GM21381 (cell line): ENCODE measurements at regions not wholly inside any gene's neighbourhood (a gene's known extent, or its start where the extent isn't known, plus 50 kb on each side); places are given as distances from the start of the nearest gene placed in this dataset.
"Not testable (repeated sequence)": the region's sequence is repeated elsewhere in the genome, so short reads cannot be mapped to it uniquely, and the experiment has no call there.

ENCODE experiments used
- ATAC-seq: cut with Tn5 transposase; IDR thresholded peaks from one replicate; pipeline ENCODE4 v1.9.1; 2021; ENCODE audit warnings: mild to moderate bottlenecking, moderate library complexity; ENCODE audit not compliant: unreplicated experiment

DNA sequence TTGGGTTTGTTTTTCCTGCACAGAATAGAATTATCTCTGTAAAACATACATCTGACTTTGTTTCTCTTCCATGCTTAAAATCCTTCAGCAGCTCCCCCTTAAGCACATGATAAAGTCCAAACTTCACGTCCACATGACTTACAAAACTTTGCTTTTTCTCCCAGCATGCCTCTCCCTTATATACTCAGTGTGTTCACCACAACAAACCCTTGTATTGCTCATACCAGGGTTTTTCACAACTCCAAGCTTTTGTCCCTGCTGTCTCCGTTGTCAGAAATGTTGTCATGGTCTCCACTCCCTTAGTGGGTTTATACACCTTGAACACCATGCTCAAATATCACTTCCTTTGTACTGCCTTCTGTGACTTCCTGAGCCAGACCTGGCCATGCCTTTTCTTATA, 91.1 kb upstream of the MITF start:
- ATAC-seq = no peak

DNA sequence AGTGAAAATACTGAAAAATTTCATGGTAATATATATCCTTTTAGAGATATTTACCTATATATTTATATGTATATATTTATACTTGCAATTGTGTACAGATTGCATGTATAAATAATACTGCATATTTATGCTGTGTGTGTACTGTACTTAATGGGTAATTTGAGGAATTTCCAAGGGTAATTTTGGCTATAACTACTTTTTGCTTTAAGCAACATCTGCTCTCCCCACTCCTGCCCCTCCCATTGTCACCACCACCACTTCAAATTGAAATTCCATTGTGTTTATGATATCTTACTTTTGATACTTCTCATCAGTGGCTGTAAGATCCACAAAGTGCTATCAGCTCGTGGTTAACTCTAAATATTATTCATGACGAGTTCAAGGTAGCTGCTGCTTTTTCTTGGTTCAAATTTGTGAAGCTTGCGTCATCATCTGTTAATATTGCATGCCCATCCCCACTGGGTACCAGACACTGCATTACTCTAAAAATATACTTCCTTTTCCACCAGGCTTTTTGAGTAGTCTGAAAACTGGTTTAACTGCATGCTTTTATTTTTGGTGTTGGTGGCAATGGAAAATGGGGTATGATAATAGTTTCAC, 91.7 kb upstream of the MITF start:
- ATAC-seq = no peak

- ATAC-seq = no peak
Measured at GRCh38 chr3:69647081-69647480, 92.2 kb upstream of the MITF start.

DNA sequence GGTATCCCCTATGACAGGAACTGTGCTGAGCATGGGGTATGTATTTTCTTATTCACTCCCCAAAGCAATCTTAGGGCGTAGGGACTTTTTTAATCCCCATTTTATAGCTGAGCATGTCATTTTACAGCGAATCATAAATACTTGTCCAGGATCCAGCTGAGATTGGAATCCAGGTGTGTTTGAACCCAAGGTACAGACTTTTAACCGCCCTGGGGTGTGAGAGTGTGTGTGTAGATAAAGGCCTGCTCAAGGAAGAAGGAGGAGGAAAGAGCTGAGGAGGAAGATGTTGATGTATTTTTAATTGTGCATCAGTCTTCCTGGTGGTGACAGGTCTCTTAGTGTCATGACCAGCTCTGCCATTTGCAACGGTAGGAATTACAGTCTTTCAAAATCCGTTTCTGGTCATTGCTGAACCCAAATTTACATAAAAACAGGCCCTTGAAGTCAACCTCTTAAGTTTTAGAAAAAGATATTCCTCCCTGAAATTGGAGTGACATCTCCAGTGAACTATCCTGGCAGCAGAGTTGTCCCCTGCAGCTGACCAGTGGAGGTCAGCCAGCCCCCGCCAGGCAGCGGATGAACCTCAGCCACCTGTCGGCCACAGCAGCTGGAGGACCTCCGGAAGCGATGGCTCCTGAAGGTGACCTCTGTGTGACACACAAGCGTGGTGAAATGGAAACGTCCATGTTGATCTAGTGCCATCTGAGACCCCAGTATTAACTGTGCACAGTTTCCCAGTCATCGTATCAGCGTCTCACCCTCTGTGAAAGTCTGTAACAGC, 92.8 kb upstream of the MITF start:
- ATAC-seq = no peak

- ATAC-seq = no peak
Measured at GRCh38 chr3:69642606-69643005, 96.7 kb upstream of the MITF start.

DNA sequence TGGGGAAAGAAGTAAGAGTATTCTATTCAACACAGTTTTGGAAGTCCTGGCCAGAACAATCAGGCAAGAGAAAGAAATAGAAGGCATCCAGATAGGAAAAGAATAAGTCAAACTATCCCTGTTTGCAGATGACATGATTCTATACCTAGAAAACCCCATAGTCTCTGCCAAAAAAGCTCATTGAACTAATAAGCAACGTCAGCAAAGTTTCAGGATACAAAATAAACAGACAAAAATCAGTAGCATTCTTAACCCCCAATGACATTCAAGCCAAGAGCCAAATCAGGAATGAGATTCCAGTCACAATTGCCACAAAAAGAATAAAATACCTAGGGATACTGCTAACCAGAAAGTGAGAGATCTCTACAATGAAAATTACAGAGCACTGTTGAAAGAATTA, 99.4 kb upstream of the MITF start:
- no peak for ATAC-seq

- no peak for ATAC-seq
Measured at GRCh38 chr3:69628951-69629350, 110.3 kb upstream of the MITF start.

DNA sequence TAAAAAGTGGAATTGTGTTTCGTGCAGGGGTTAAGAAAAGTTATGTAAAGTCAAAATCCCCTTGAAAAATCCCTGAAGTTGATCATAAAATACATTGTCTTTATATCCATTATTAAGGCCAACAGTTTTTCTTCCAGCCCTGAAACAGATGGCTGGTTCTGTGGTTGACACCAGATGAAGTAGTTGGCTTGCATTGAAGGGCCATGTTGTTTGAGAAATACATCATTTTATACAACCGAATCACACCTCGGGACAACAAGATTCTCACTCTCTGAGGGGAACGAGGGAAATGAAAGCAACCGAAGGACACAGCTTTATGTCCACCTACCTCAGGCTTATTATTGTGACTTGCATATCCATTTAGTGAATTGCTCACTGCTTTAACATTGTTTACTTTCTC, 126.0 kb upstream of the MITF start:
- no peak for ATAC-seq

- no peak for ATAC-seq
Measured at GRCh38 chr3:69612791-69613190, 126.5 kb upstream of the MITF start.

- not testable (repeated sequence) for ATAC-seq
Measured at GRCh38 chr3:69609566-69609965, 129.7 kb upstream of the MITF start.

DNA sequence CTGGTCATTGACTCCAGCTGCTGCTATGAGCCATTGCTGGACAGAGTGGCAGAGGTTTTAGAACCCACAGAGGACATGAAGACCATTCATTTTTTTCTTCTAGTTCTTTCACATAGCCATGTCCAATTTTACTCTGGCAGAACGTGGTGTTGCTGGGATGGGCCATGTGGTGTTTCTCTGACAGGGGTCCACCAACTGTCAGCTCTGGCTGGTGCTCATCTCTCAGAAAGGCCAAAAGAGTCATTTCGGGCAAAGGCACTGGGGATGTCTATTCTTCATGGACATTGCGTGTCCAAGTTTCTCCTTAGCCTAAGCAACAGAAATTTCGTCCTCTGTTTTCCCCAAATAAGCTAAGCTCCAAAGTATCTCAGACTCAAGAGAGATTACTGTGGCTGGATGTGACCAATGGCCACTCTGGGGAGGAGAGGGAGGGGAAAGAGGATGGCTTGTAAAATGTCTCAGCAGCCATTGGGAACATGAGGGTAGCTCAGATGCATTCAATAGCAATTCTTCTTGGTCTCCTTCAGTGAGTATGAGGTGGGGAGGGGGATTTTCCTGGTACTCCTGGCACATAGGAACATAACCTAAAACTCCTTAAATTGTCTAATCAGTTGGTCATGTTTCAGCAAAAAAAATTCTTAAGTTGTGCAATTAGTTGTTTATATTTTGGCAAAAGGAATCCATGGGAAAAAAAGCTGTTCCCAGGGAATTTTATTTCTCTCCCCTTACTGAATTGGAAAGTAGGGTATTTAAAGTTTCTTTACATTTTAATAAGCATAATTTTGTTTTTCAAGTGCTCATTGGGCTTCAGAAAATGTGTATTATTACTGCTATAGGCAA, 131.6 kb upstream of the MITF start:
- ATAC-seq = no peak

DNA sequence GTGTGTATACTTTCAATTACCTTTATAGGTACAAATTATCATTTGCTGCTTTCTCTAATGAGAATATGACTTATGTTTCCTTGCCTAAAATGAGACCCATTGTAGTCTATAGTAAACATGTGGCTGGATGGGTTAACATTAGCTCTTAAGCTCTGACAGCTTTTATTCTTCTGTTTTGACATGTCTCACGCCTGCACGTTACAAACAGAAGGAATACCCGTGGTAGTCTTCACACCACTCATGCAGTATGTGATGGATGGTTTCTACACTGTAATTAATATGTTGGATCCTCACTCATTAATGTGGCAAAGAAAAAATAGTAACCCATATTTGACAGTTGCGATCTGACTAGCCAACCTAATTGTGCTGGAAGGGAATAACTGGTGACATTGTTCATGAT, 133.4 kb upstream of the MITF start:
- no peak for ATAC-seq

DNA sequence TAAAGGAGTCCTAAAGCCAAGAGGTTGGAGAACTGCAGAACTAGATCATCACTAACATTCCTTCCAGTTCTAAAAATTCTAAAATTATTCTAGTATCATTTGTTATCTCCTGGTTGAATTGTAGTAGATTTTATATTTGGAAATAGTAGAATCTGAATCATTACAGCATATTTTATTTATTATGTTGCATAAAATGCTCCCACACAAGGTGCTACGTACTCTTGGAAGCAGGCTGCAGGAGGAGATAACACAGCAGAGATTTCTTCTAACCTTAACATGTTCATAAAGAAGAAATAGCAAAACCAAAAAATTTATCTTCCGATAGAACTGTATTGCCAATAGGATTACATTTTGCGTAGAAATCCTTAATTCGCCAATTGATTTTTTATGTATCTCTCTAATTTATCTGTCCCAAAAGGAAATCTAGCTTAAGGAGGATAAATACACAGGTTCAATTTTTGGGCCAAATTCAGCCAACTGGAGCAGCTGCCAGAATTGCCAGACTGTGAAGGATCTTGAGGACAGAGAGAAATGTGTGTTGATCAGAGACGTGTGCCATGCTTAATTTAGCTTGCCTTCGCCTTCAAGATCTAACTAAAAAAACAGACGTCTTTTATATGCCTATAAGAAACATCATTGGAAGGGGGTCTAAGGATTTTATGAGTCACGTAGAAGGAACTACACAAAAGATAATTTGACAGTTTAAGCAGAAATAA, 134.4 kb upstream of the MITF start:
- ATAC-seq = no peak

GRCh38 chr3:69602112-69602511, 137.2 kb upstream of the MITF start:
- no peak for ATAC-seq

GRCh38 chr3:69594286-69594685, 145.0 kb upstream of the MITF start:
- no peak for ATAC-seq

DNA sequence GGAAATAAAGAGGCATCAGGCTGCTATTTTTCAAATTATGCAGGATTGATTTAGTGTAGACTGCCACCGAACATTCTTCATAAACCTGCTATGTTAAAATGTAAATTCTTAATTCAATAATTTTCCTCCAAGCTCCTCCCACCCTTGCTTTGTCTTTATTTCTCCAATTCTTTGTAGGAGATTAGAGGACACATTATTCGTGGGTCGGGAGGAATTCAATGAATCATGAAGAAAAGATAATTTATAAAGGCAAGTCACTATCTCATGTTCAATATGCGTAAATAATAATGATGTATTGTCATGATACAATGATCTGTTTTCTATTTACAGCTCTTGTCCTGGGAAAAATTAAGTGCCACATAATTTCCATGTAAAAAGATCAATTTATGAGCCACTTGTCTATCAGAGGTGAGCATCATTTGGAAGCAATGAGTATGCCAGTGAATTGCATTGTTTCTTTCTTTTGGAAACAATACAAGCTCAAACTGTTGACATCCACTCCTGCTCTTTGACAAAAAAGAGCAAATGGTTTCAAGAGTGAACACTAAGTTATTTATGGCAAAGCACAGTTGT, 148.0 kb upstream of the MITF start:
- ATAC-seq = no peak

- ATAC-seq = no peak
Measured at GRCh38 chr3:69590111-69590510, 149.2 kb upstream of the MITF start.

GRCh38 chr3:69588170-69588569, 151.1 kb upstream of the MITF start:
- no peak for ATAC-seq

- no peak for ATAC-seq
Measured at GRCh38 chr3:69585472-69585871, 153.8 kb upstream of the MITF start.

GRCh38 chr3:69582044-69582443, 157.2 kb upstream of the MITF start:
- no peak for ATAC-seq
